HCT116 (cell line): ENCODE measurements at regions not wholly inside any gene's neighbourhood (a gene's known extent, or its start where the extent isn't known, plus 50 kb on each side); places are given as distances from the start of the nearest gene placed in this dataset.

Experiments
- CTCF ChIP-seq, 3 experiments: fragments of 200-600 bp in 1 of 3; sonication (generic) in 1 of 3; IDR thresholded peaks in 2 of 3; conservative IDR thresholded peaks in 1 of 3; 2 replicates each; pipeline ENCODE4 v1.5.1; 2012 to 2017; ENCODE audit warnings: low read depth in 2 of 3, low read length in 2 of 3, antibody characterized with exemption in 1 of 3, borderline replicate concordance in 1 of 3, control low read depth in 1 of 3, mild to moderate bottlenecking in 1 of 3, mixed read lengths in 1 of 3, mixed run types in 1 of 3, moderate library complexity in 1 of 3; ENCODE audit not compliant: insufficient read depth in 1 of 3
- EZH2 ChIP-seq: fragments of 200-600 bp; sonication (generic); IDR thresholded peaks from 2 replicates; pipeline ENCODE4 v1.6.1; 2017; ENCODE audit warnings: antibody characterized with exemption, mixed run types
- SRF ChIP-seq: IDR thresholded peaks from 2 replicates; pipeline ENCODE4 v1.6.1; 2012; ENCODE audit warnings: low read depth

GRCh38 chr3:135412475-135412874 is 553.1 kb upstream of the PPP2R3A start:
- TF ChIP-seq EZH2 (no peak), CTCF (IDR thresholded peaks at IDR 0.05 in 2 of 3, conservative IDR thresholded peaks at IDR 0.05 in 1 of 3; ENCODE audit: borderline replicate concordance in 1 of 3, insufficient read depth in 1 of 3, low read depth in 2 of 3, low read length in 2 of 3) (no peak), SRF (no peak)
